OCI-LY1 (cell line): ENCODE measurements at regions not wholly inside any gene's neighbourhood (a gene's known extent, or its start where the extent isn't known, plus 50 kb on each side); places are given as distances from the start of the nearest gene placed in this dataset.

Source experiments
- CTCF ChIP-seq: fragments of 200-600 bp; sonication (generic), shearing (Covaris generic); IDR thresholded peaks from 2 replicates; pipeline ENCODE4 v1.5.1; 2017; ENCODE audit warnings: mild to moderate bottlenecking, antibody characterized with exemption, low read length, moderate library complexity, mixed read lengths
- EZH2 ChIP-seq: fragments of 200-600 bp; sonication (generic), shearing (Covaris generic); IDR thresholded peaks from 2 replicates; pipeline ENCODE4 v1.8.0; 2017; ENCODE audit warnings: borderline replicate concordance, mixed run types, mild to moderate bottlenecking, antibody characterized with exemption, low read length, moderate library complexity, mixed read lengths

DNA sequence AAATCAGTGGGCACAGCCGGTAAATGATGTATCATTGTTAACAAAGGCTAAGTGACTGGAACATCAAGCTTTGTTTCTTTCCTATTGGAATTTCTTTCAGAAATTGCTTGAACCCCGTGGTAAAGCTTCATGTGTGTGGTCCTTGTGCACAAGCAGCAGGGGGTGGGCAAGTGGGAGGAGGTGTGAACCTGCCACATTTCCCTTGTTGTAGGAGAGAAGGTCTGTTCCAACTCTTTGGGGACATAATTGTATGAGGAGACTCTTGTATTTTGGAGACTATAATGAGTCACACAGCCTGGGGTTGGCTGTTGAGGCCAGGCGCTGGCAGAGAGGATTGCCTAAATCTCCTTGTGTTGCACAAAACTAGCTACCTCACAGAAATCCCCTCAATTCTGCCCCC is 620.5 kb downstream of the IRX1 start:
- TF ChIP-seq CTCF, result no peak
- TF ChIP-seq EZH2, result no peak
